ENCODE measurements at regions not wholly inside any gene's neighbourhood (a gene's known extent, or its start where the extent isn't known, plus 50 kb on each side); places are given as distances from the start of the nearest gene placed in this dataset.

DNA sequence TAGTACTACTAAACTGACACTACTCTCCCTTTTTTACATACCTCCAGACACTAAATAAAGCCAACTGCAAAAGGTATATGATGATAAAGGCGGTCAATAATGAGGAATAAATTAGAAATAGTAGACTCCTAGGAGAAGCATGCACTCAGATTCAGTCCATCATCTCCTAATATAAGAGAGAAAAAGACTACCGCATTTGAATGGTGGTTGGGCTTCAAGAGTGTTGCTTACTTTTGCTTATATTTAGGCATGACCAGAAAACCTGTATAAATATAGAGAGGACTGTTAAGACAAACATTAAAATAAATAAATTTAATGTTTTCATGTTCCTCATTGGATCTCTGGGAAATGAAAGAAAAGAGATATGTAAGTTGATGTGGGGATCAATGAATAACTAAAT, 1137.0 kb downstream of the FAM181B start:
- TF ChIP-seq CTCF (IDR thresholded peaks at IDR 0.05) (no peak), EP300 (IDR thresholded peaks at IDR 0.05) (no peak), POLR2AphosphoS5 (IDR thresholded peaks at IDR 0.05) (no peak), POLR2A (IDR thresholded peaks at IDR 0.05) (no peak)
- Histone ChIP-seq H3K27me3 (no peaks in the 10 kb centered on the region), H3K4me3 (no peak overlapping the region), H3K4me1 (no peaks in the 10 kb centered on the region), H3K27ac (no peak overlapping the region), H3K9me3 (no peaks in the 10 kb centered on the region), H3K36me3 (no peaks in the 10 kb centered on the region)
- 77 to 83% methylated on average over 2 of the region's 2 CpGs for WGBS, 2 donors
- intact Hi-C loops (cut with DNase I) = no loop called here
- no peak for DNase-seq

DNA sequence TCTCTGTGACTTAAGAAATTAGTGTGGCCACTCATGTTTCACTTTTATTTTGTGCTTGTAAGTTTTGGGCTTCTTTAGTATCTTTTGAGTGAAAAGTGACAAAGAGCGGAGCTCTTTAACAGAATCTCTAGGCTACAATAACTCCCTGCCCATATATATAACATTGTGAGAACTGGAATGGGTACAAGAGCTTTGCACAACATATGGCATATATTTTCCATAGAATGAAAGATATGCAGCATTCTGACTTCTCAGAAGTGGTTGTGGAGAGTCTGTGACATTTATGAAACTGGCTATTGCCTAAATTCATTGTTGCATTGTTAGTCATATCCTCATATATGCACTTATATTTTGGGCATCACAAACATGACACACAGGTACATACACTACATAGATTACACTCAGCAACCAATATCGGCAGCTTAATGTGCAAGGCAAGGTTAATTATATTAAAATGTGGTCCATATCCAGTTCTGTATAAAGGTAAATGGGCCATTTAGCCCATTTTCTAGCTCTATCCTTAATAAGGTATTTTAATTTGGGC, 1148.2 kb downstream of the FAM181B start:
- Histone ChIP-seq H3K4me1 (no peaks in the 10 kb centered on the region), H3K27me3 (no peaks in the 10 kb centered on the region), H3K27ac (no peak overlapping the region), H3K9me3 (no peaks in the 10 kb centered on the region), H3K36me3 (no peaks in the 10 kb centered on the region), H3K4me3 (no peak overlapping the region)
- TF ChIP-seq POLR2A (IDR thresholded peaks at IDR 0.05) = no peak
- DNase-seq = no peak
- intact Hi-C loops (cut with DNase I) = no loop called here
- WGBS, 2 donors = 94 to 96% methylated on average over 2 of the region's 2 CpGs

DNA sequence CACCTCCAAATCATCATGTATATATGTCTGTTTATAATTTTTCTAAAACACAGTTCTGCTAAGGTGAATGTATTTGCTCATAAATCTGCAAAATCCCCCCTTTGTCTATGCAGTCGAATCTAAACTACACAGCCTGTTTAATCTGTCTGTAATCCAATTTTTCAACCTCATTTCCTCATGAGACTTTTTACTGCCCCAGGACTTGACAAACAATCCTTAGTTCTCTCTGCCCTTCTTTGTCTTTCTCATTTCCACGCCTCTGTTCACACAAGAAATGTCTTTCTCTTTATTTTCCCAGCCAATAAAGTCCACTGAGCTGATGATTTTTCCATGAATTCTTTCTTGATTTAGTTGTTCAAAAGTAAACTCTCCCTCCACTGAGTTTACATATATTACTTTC, 1154.3 kb downstream of the FAM181B start:
- H3K27ac ChIP-seq = no peak overlapping the region
- 8 to 36% methylated on average over 2 of the region's 2 CpGs for WGBS, 2 donors

DNA sequence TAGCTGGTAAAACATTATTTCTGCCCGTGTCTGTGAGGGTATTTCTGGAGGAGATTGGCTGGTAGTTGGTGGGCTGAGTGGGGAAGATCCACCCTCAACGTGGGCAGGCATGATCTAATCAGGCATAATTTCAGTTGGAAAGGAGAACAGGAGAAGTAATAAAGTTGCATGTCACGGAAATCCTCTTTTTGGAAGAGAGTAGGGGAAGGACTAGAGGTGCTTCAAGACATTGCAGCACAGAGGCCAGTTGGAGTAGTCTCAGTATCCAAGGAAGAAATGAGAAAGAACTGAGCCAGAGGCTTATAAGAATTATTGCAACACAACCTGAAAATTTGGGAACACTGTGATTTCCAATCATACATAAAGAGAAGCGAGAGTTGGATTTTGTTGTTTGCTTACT, 1155.1 kb downstream of the FAM181B start:
- Histone ChIP-seq H3K36me3 (no peaks in the 10 kb centered on the region), H3K27ac (no peak overlapping the region), H3K27me3 (no peaks in the 10 kb centered on the region), H3K4me3 (no peak overlapping the region), H3K9me3 (no peaks in the 10 kb centered on the region), H3K4me1 (no peaks in the 10 kb centered on the region)
- WGBS, 2 donors = 69 to 70% methylated on average over 4 of the region's 4 CpGs
- no peak for TF ChIP-seq EP300 (IDR thresholded peaks at IDR 0.05)
- no peak for TF ChIP-seq POLR2A (IDR thresholded peaks at IDR 0.05)
- TF ChIP-seq CTCF (IDR thresholded peaks at IDR 0.05) = no peak
- no peak for TF ChIP-seq POLR2AphosphoS5 (IDR thresholded peaks at IDR 0.05)
- intact Hi-C loops (cut with DNase I) = no loop called here
- DNase-seq = no peak

More for the DNA sequence above, 1154.3 kb downstream of the FAM181B start:
- no peak for DNase-seq
- no peaks in the 10 kb centered on the region for H3K9me3 ChIP-seq
- TF ChIP-seq POLR2AphosphoS5 (IDR thresholded peaks at IDR 0.05) = no peak
- no peak for TF ChIP-seq CTCF (IDR thresholded peaks at IDR 0.05)
- TF ChIP-seq POLR2A (IDR thresholded peaks at IDR 0.05) = no peak
- TF ChIP-seq EP300 (IDR thresholded peaks at IDR 0.05) = no peak
- no peak overlapping the region for H3K4me3 ChIP-seq
- no peaks in the 10 kb centered on the region for H3K4me1 ChIP-seq
- H3K36me3 ChIP-seq = no peaks in the 10 kb centered on the region
- intact Hi-C loops (cut with DNase I) = no loop called here
- no peaks in the 10 kb centered on the region for H3K27me3 ChIP-seq

- Histone ChIP-seq H3K9me3 (no peaks in the 10 kb centered on the region), H3K4me3 (no peak overlapping the region), H3K27ac (no peak overlapping the region), H3K27me3 (no peaks in the 10 kb centered on the region), H3K36me3 (no peaks in the 10 kb centered on the region), H3K4me1 (no peaks in the 10 kb centered on the region)
- TF ChIP-seq CTCF (IDR thresholded peaks at IDR 0.05) (no peak), POLR2A (IDR thresholded peaks at IDR 0.05) (no peak), EP300 (IDR thresholded peaks at IDR 0.05) (no peak)
- DNase-seq = no peak
- WGBS, 2 donors = 58 to 65% methylated on average over 2 of the region's 2 CpGs
- intact Hi-C loops (cut with DNase I) = no loop called here
These were observed 1159.4 kb downstream of the FAM181B start for GRCh38 chr11:81574301-81574700.

Measured in sigmoid colon (tissue), 6 donors.